ENCODE measurements at regions not wholly inside any gene's neighbourhood (a gene's known extent, or its start where the extent isn't known, plus 50 kb on each side); places are given as distances from the start of the nearest gene placed in this dataset.
"Not testable (repeated sequence)": the region's sequence is repeated elsewhere in the genome, so short reads cannot be mapped to it uniquely, and the experiment has no call there.

DNA sequence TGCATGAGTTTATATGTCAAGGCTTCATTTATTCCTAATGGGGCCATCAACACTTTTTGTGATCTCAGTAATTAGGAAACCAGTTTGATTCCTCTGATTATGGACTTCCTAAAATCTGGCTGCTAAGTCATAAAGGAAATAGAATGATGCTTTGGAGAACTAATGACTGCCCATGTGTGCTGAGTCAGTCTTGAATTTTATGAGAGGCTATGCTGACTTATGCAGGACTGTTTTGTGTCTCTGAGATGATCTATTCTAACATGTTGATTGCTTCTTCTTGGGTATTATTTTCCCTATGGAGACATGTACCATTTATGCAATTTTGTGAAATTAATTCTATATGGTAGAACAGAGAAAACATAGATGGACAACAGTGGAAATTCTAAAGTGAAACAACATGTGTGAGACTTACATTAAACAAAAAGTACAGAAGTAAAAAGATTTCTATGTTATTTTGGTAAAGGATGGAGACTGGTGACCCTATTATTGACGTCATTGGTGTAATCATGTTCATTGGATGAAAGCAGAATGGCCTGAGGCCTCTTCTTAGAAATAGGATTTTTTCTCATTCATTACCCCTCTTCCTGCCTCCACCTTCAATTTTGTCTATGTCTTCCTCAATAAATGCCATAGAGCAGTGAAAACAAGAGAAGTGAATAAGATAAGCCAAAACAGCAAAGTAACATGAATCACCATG is 1658.2 kb upstream of the PIK3C3 start:
- DNase-seq: no peak

DNA sequence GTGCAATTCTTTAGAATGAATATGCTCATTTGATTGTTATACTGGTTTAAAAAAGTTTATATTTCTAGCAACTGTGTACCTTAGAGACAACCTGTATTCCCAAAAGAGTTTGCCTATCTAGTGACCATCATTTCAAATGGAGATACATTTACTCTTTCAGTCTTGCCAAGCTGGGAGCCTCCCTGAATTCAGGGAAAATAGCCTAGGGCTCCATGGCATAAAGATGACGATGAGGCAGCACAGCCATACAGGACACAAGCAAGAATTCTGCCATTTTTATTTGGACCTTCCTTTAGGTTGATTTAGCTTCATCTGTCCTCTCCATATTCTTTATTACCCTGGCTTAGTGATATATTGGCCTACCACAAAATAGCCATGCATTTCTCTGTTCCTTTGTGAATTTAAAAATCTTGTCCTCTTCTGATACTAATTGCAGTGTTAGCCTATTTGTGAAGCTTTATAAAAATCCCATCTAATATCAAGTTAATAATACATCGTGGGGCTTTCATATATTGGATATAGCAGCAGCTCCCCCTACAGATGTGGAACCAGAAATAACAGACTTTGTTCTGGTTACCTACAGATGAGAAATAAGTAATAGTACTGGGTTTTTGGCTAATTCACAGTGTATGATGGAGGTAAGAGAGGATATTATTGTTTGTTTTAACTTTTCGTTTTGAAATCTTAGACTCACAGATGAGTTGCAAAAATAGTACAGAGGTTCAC is 1661.9 kb upstream of the PIK3C3 start:
- DNase-seq: peak in 1 of 56 donors; percentile 1

DNA sequence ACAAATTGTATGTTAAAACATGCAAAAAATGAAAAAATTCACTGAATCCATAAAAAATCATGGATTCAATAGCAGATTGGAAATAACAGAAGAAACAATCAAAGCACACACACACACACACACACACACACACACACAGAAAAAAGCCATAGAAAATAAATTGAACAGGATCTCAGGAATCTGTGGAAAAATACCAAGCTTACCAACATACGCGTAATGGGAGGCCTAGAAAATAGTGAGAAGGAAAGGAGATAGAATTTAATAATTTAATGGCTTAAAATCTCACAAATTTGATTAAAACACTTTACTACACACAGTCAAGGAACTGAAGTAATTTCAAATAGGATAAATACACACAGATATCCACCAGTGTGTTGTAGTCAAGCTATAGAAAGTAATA is 1671.5 kb upstream of the PIK3C3 start:
- DNase-seq: no peak

DNA sequence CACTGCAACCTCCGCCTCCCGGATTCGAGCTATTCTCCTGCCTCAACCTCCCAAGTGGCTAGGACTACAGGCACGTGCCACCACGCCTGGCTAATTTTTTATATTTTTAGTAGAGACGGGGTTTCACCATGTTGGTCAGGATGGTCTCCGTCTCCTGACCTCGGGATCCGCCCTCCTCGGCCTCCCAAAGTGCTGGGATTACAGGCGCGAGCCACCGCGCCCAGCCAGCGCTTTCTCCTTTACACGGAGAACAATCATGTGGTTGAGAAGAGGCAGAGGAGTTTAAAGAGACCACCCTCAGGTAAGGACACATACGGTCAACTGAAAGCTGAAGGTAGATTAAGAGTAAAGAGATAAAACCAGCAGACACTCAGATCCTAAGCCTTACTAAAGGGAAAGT is 1673.7 kb upstream of the PIK3C3 start:
- not testable (repeated sequence) for DNase-seq

DNA sequence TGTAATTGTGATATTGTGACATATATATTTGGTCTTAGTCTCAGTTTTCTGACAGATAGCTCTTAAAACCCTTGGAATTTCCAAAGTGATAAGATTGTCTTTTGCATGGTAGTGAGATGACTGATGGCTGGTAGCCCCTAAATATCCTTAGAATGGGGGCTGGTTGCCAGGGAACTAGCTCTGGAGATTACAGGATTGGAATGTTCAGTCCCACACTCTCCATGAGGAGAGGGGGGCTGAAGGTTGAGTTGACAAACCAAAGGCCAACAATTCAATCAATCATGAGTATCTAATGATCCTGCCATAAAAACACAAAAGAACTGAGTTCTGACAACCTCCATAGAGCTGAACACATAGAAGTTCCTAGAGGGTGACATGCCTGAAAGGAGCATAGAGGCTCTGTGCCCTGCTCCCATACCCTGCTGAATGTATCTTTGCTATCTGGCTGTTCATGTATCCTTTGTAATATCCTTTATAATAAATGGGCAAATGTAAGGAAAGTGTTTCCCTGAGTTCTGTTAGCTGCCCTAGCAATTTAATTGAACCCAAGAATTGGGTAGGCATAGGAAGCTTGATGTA is 1680.3 kb upstream of the PIK3C3 start:
- DNase-seq: no peak

DNA sequence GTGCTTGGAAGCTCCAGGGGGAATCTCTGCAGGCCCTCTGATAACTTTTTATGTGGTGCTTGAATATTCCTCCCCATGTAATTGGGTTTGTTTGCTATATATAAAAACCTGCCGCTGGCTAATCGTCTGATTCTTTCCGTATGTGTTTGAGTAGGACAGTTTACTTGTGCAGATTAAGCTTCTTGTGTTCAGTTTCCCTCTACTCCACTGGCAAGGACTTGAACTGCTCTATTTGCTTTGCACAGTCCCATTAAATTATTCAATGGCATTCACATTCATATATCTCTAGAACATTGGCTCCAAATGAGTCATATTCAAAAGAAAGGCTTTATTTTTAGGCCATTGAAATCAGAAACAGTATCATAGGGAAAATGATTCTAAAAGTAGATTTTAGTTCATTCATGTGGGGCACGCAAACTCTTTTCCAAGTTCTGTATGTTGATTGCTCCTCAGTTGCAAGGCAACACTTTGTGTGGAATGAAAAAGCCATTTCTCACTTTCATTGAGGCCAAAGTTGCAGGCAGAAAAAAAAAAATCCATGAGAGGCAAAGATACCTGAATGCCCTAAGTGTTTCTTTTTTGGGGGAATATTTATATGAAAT is 1682.3 kb upstream of the PIK3C3 start:
- no peak for DNase-seq

DNA sequence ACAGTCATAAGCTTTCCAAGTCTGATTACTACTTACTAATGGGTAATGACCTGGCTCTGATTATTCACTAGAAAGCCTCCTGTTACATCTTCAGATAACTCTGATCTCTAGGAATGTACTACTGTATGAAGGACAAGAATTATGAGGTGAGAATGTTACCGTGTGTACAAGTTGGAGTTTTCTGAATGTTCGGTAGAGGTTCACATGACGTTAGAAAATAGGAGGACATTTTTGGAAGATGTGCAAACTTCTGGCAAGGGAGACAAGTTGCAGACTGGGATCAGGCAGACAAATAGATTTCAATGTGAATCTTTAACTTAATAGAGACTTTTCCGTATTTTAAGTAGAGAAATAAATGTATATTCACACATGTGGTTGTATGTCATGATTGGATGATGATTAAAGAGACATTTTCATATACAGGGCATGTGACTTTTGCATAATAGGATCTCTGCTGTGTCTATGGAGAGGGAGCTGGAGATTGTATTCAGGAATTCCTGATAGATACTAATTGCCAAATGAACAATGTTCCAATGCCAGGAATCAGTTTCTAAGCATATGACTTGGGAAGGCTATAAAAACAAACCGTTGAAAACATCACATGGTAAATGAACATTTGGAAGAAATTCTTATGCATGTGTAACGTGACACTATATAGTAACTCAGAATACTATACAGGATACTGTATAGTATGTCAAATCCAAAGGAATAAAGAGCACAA is 1695.8 kb upstream of the PIK3C3 start:
- no peak for DNase-seq

DNA sequence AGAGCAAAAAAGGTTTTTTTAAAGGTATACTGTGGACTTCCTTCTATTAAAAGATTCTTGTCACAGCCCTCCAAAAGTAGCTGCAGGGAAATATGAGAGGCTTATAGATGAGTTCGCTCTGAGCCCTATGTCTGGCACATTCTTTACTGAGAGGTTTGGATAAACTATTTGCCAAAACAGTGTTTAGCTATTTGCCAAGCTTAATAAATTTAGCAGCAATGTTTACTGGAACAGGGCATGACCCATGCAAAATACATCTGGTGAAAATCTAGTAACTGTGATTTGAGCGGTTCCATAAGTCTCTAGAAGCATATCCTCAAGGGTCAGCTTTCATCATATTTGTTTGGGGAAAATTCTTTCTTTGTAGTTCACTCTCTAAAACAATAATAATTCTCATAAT is 1696.7 kb upstream of the PIK3C3 start:
- no peak for DNase-seq

DNA sequence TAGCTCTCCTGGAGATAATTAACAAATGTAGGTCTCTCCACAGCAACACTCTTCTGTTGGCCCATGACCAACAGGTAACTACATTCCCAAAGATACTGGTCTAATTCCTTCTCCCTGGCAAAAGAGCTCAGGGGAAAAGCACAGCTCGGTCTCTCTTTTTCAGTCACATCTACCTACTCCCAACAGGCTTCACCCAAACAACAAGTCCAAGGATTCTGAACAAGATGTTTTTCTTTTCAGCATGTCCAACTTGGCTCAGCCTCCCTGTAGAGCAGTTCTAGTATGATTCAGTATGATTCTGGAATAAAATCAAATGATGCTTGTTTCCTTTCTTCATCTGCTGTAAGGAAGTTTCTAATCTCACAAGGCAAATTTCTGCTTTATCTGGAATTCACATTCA is 1704.8 kb upstream of the PIK3C3 start:
- no peak for DNase-seq

DNA sequence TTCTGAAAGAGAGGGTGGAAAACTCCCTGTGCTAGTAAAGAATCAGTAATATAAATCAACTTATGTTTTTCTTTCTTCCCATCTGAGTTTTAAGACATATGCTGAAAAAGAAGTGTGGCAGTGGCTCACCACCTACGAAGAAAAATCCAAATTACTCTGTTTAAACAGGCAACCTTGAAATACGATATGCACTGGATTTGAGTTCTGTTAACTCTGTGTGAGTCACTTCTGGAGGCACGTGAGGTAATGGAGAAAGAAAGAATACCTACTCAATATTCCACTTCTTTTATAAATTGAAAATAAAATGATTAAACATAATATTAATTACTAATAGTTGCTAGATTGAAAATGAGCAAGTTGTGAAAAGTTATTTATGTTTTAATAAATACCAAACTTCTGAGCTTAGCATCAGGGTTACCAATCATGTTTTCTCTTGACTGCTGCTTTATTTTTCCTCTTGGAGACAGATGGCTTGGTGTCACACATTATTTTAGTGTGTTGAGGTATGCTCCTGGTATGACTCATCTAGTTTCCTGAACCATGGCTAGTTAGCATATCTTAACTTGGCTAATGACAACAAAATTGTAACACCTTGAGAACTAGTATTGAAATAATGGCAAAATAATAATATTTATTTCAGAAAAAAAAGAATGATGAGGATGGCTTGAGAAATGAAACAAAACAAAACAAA is 1705.5 kb upstream of the PIK3C3 start:
- no peak for DNase-seq

DNA sequence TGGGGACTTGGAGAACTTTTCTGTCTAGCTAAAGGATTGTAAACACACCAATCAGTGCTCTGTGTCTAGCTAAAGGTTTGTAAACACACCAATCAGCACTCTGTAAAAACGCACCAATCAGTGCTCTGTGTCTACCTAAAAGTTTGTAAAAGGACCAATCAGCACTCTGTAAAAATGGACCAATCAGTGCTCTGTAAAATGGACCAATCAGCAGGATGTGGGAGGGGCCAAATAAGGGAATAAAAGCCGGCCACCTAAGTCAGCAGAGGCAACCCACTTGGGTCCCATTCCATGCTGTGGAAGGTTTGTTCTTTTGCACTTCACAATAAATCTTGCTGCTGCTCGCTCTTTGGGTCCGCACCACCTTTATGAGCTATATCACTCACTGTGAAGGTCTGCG is 1709.4 kb upstream of the PIK3C3 start:
- not testable (repeated sequence) for DNase-seq

DNA sequence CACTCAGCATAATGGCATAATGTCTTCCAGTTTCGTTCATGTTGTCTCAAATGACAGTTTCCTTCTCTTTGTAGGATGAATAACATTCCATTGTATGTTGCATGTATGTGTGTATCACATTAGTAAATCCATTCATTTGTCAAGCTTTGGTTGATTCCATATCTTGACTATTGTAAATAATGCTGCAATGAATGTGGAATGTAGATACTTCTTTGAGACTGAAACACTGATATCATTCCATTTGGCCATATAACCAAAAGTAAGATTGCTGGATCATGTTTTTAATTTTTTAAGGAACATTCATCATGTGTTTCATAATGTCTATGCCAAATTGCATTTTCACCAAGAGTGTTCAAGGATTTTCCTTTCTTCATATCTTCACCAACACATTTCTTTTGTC is 1711.4 kb upstream of the PIK3C3 start:
- no peak for DNase-seq

DNA sequence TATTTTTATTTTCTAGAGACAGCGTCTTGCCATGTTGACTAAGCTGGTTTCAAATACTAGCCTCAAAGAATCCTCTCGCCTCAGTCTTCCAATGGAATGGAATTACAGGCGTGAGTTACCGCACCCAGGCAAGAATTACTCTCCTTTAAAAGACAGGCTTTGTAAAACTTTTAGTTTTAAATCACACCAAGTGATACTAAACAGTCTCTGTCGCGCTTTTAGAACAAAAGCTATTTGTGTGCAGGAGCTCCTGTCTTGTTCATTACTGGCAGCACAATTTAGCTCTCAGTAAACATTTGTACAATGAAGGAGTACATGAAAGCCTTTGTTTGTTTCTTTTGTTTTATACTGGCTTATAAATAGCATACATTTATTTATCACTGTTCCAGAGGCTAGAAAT is 1719.2 kb upstream of the PIK3C3 start:
- peak in 1 of 56 donors; percentile 4 for DNase-seq

DNA sequence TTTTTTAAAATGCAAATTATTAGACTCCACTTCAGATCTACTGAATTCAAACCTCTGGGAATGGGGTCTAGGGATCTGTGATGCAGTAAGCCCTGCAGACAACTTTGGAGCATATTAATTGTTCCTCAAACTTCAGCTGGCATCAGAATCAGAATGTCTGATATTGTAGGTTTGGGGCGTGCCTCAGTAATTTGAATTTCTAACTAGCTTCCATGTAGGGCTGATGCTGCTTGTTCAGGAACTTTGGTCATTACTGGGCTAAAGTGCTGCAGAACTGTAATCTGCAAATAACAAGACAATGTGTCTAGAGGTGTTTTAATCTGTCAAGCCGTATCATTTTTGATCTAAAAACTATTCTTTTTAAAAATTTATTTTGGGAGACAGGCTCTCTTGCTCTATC is 1719.7 kb upstream of the PIK3C3 start:
- no peak for DNase-seq

DNA sequence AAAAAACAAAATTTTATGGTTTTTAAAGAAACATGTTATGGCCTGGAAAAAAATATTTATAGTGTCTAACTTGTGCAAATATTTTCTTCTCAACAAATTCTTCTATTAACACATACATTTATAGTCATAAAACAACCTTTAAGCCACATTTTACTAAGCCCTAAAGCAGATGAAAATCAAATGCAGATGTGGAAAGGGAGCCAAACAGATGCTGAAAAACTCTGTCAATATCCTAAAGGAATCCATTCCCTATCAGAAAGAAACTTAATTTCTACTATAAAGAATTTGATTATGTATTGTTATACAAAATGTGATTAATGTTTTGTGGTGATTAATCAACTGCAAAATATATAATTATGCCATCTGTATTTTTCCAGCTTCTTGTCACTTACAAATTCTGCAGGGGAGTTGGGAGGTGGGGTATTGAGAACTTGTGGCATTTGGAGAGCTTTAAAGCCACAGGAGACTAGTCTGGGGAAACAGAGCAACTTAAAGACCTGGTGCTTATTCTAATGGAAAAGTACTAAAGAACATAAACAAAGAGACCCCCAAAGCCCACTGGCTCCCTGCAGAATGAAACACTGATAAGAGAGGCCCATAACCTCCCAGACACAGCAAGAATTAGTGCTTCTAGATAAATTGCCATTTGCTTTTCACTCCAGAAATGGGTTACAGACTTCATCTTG is 1721.0 kb upstream of the PIK3C3 start:
- DNase-seq: no peak

DNA sequence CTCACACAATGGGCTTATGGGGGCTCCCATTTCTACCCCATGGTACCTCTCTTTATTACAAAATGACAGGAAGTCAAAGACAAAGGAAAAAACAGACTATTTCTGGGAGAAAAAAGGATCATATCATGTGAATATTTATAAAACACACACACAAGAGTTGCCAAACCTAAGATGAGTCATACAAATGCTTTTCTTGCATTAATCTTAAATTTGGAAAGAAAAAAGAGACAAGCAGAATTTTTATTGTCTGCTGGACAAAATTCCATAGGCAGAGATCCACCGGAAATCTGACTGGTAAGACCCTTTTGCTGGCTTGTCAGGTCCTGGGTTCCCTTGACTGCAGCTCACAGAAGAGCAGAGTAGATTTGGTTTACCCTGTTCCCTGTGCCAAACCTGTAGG is 1732.3 kb upstream of the PIK3C3 start:
- DNase-seq: no peak

DNA sequence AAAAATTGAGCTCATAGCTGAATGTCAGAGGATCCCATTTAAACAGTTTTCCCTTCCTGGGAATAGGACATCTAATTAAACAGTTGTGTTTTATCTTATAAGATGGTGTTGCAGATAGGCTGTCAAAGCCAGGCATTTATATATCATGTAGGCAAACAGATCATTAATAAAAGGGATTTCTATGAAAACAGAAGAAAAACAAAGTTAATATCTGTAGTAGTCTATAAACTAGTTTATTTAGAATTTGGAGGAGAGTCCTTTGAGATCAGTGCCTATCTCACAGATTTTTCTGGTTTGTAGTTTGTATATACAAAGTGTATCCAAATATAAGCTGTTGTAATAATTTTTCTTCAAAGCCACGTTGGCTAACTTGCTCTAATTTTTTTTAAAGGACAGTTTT is 1738.2 kb upstream of the PIK3C3 start:
- no peak for DNase-seq

DNA sequence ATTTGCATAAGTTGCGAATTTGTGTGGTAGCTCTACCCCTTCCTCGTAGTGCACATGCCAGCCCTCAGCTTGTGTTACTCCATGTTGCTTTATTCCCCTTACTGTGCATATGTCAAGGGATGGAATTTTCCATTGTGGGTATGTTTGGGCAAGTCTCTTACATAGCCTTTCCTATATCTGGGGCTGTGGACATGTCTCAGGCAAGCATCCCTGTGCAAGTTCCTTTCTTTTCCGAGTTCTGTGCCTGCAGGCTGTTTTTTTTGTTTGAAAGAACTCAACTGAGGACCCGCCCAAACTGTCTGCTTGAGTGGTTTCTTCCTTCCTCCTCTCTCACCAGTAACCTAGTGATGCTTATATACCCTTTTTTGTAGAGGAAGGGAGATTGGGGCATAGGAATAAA is 1739.1 kb upstream of the PIK3C3 start:
- DNase-seq: no peak

DNA sequence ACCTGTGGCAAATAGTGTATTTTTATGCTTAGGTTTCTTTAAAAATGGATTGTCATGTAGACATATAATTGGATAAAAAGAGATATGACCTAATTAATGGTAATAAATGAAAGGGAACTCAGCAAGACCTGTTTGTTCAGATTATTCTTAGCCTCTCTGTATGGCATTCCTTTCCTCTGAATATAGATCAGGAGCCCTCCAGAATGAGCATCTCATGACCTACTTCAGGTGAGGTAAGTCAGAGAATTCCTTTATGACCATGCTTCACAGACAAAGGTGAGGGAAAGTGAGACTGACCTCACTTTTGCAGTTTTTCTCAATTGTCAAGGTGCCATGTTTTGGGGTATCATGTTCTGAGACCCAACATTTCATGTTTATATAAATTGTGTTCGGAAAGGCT is 1744.3 kb upstream of the PIK3C3 start:
- no peak for DNase-seq

DNA sequence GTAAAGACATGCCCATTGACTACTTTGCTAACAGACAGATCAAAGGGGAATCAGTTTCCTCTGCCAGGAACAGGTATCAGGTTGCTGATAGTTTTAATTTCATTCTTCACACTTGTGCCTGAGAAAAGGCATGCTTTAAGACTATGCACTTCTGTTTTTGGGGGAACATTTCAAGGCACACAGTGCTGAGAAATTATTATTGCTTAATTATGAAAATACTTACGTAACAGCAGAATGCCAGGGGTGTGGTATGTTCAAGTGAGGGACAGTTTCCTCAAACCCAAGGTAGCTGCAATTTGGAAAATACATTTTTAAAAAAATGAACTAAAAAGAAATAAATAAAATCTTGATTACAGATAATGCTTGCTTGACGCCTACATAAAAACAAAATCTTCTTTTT is 1746.1 kb upstream of the PIK3C3 start:
- DNase-seq: no peak

DNA sequence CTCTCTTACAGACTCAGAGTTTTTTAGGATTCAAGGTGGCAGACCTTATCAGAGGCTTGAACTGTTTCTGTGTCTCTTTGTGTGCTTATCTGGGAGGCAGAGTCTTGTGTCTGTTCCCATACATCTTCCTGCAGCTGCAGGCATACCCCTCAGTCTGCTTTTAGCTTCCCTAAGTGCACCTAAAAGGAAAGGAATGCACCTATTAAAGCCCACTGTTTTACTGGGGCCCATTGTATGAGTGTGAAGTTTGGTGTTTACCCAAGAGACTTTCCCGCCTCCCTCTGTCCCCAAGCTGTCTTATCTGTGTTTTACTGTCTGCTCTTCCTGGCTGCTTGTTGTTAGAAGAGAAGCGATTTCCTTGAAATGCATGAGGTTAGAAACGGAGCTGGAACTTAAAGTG is 1757.3 kb upstream of the PIK3C3 start:
- no peak for DNase-seq
